ENCODE measurements at regions not wholly inside any gene's neighbourhood (a gene's known extent, or its start where the extent isn't known, plus 50 kb on each side); places are given as distances from the start of the nearest gene placed in this dataset.

DNA sequence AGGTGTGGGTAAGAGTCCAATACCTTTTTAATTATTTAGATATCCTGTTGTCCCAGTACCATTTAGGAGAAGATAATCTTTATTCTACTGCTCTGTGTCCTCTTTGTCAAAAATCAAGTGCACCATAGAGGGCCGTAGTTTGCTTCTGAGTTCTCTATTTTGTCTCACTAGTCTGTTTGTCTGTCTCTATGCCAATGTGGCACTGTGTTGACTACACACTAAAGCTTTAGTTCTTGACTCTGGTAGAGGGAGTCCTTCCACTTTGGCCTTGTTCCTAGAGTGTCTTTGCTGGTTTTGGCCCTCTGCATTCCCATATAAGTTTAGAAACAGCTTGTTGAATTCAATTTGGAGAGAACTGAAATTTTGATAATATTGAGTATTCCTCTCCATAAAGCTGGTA is 75.9 kb downstream of the SCGB2B2 start:
- TF ChIP-seq CTCF (IDR thresholded peaks at IDR 0.05) = no peak
- TF ChIP-seq POLR2AphosphoS5 (IDR thresholded peaks at IDR 0.05) = no peak
- TF ChIP-seq POLR2A (IDR thresholded peaks at IDR 0.05; ENCODE audit: low read depth) = no peak
- TF ChIP-seq EP300 (IDR thresholded peaks at IDR 0.05) = no peak

All from esophagus muscularis mucosa (tissue), 4 donors.